ENCODE measurements at regions not wholly inside any gene's neighbourhood (a gene's known extent, or its start where the extent isn't known, plus 50 kb on each side); places are given as distances from the start of the nearest gene placed in this dataset.

GRCh38 chr4:117425636-117426035 lies 340.3 kb upstream of the TRAM1L1 start:
- Mint-ChIP-seq H3K4me3 (no peak overlapping the region), H3K4me1 (no peaks in the 10 kb centered on the region), H3K27me3 (ENCODE audit: low read depth) (no peaks in the 10 kb centered on the region; the same call in 1 of the 2 replicates), H3K27ac (no peak overlapping the region), H3K36me3 (ENCODE audit: insufficient read depth in 1 of 3, low read depth in 3 of 3) (peaks cover 0 to 9% (median 7%) of the 10 kb centered on the region in 3 experiments; a peak in 3 of 7 replicates), H3K9me3 (peaks cover 6 to 8% of the 10 kb centered on the region in 2 experiments)
- no peak overlapping the region for H4K8ac ChIP-seq (replicated peaks; ENCODE audit: insufficient read length, low read depth, low read length)
- H3K27ac ChIP-seq (ENCODE audit: insufficient read length, low read depth, low read length) = no peak overlapping the region
- H3K9me3 ChIP-seq (ENCODE audit: control insufficient read depth, low read depth, low read length) = no peaks in the 10 kb centered on the region
- no peaks in the 10 kb centered on the region for H3K27me3 ChIP-seq (ENCODE audit: insufficient read depth, low read length)
- H3T11ph ChIP-seq (ENCODE audit: low read length) = no peak overlapping the region
- no peak overlapping the region for H2BK12ac ChIP-seq (ENCODE audit: insufficient read length, low read depth, low read length)
- H3K4me2 ChIP-seq (ENCODE audit: insufficient read depth, insufficient read length, low read length) = no peak overlapping the region
- no peak overlapping the region for H3K56ac ChIP-seq (ENCODE audit: insufficient read length, low read depth, low read length)
- no peak overlapping the region for H2BK20ac ChIP-seq (ENCODE audit: low read depth, low read length, poor library complexity, severe bottlenecking)
- no peak overlapping the region for H2AFZ ChIP-seq (ENCODE audit: low read length)
- no peak for DNase-seq
- H3K23ac ChIP-seq (ENCODE audit: insufficient read length, low read depth, low read length) = no peak overlapping the region
- no peaks in the 10 kb centered on the region for H4K20me1 ChIP-seq (ENCODE audit: control insufficient read depth, insufficient read depth, insufficient read length)
- H3K79me1 ChIP-seq (ENCODE audit: insufficient read depth, low read depth, low read length, poor library complexity, severe bottlenecking) = no peaks in the 10 kb centered on the region
- H3K9ac ChIP-seq (ENCODE audit: extremely low read depth, insufficient read length, low read length) = no peak overlapping the region
- TF ChIP-seq CTCF (conservative IDR thresholded peaks at IDR 0.05) = no peak
- H4K5ac ChIP-seq (ENCODE audit: insufficient read length, low read depth, low read length) = no peak overlapping the region
- H2BK120ac ChIP-seq (ENCODE audit: low read depth, low read length, poor library complexity, severe bottlenecking) = no peak overlapping the region
- H3K4ac ChIP-seq (ENCODE audit: low read depth, low read length) = no peak overlapping the region
- H3K4me1 ChIP-seq (ENCODE audit: insufficient read depth, low read length) = no peaks in the 10 kb centered on the region
- no peak overlapping the region for H2AK5ac ChIP-seq (ENCODE audit: insufficient read length, low read length)
- no peaks in the 10 kb centered on the region for H3K79me2 ChIP-seq (ENCODE audit: insufficient read depth, low read length)
- H3K23me2 ChIP-seq (ENCODE audit: insufficient read length, low read depth, low read length, poor library complexity, severe bottlenecking) = no peaks in the 10 kb centered on the region
- no peak overlapping the region for H2BK15ac ChIP-seq (ENCODE audit: low read depth, low read length)
- H4K91ac ChIP-seq (ENCODE audit: insufficient read length, low read depth, low read length) = no peak overlapping the region
- no peak overlapping the region for H2BK5ac ChIP-seq (ENCODE audit: insufficient read length, low read length)
- no peak overlapping the region for H3K14ac ChIP-seq (ENCODE audit: insufficient read depth, low read length)
- H3K18ac ChIP-seq (ENCODE audit: insufficient read length, low read depth, low read length) = no peak overlapping the region

Measured in H9 (cell line).